GM10248 (cell line): ENCODE measurements at regions not wholly inside any gene's neighbourhood (a gene's known extent, or its start where the extent isn't known, plus 50 kb on each side); places are given as distances from the start of the nearest gene placed in this dataset.

ENCODE experiments used
- CTCF ChIA-PET: fragments of 300-600 bp; sonication (Branson Sonifier 250); formaldehyde crosslinking; extraction: SDS; loops from one replicate; lab custom pipeline; 2021; ENCODE audit warnings: antibody characterized with exemption; lab: Yijun Ruan, JAX
- POLR2A ChIA-PET: fragments of 350-650 bp; sonication (Branson Sonifier 250); formaldehyde crosslinking; extraction: SDS; loops from one replicate; lab custom pipeline; 2020; ENCODE audit warnings: antibody characterized with exemption; lab: Yijun Ruan, JAX
- DNase-seq: peaks from one replicate; pipeline ENCODE4 v3.0.0; 2012; ENCODE audit errors: extremely low spot score
- CTCF ChIP-seq: IDR thresholded peaks from 2 replicates; pipeline ENCODE4 v1.5.1; 2012; ENCODE audit warnings: mild to moderate bottlenecking, low read depth; ENCODE audit errors: extremely low read depth, missing control alignments, control extremely low read depth

- POLR2A ChIA-PET = interaction anchor here (0.6 kb wide), 1 partner anchor 144 kb away, joined by 3 read pairs; no protein-coding TSS in a partner anchor
- no peak for DNase-seq
- CTCF ChIA-PET = interaction anchor here (2.0 kb wide), 1 partner anchor 31 kb away, joined by 4 read pairs; no protein-coding TSS in a partner anchor
- TF ChIP-seq CTCF = no peak
Observed at GRCh38 chr9:87115785-87116184, 168.5 kb upstream of the GAS1 start.

GRCh38 chr9:87116492-87116891 is 169.2 kb upstream of the GAS1 start:
- POLR2A ChIA-PET = no interaction called here
- no peak for TF ChIP-seq CTCF
- CTCF ChIA-PET = interaction anchor here (0.7 to 2.0 kb wide), 2 partner anchors 18 to 30 kb away, joined by 3 to 4 read pairs; no protein-coding TSS in a partner anchor

GRCh38 chr9:87118594-87118993 is 171.3 kb upstream of the GAS1 start:
- TF ChIP-seq CTCF = no peak
- no peak for DNase-seq
- POLR2A ChIA-PET = no interaction called here
- CTCF ChIA-PET = no interaction called here

More at GRCh38 chr9:87116492-87116891, 169.2 kb upstream of the GAS1 start:
- no peak for DNase-seq

- CTCF ChIA-PET = no interaction called here
- DNase-seq = no peak
- POLR2A ChIA-PET = no interaction called here
- no peak for TF ChIP-seq CTCF
Observed at GRCh38 chr9:87119328-87119881, 172.1 kb upstream of the GAS1 start.

GRCh38 chr9:87120610-87121009 is 173.3 kb upstream of the GAS1 start:
- no peak for DNase-seq
- CTCF ChIA-PET = no interaction called here
- no peak for TF ChIP-seq CTCF
- POLR2A ChIA-PET = no interaction called here

GRCh38 chr9:87122947-87123685 is 175.8 kb upstream of the GAS1 start:
- ChIA-PET CTCF (interaction anchor here (1.4 kb wide), 1 partner anchor 18 kb away, joined by 4 read pairs; no protein-coding TSS in a partner anchor), POLR2A (no interaction called here)
- DNase-seq = no peak
- no peak for TF ChIP-seq CTCF
